Type B pancreatic cell (in vitro differentiated cells): ENCODE measurements at regions not wholly inside any gene's neighbourhood (a gene's known extent, or its start where the extent isn't known, plus 50 kb on each side); places are given as distances from the start of the nearest gene placed in this dataset.

Source experiments
- DNase-seq: peaks from one replicate; pipeline ENCODE4 v3.0.0; 2021; ENCODE audit warnings: mixed read lengths; ENCODE audit not compliant: unreplicated experiment; ENCODE audit errors: extremely low spot score
- H3K27ac Mint-ChIP-seq: 2 replicates; pipeline ENCODE4 v1.8.0; 2021; ENCODE audit warnings: mild to moderate bottlenecking, mixed read lengths
- H3K27me3 Mint-ChIP-seq: 2 replicates; pipeline ENCODE4 v1.8.0; 2021; ENCODE audit warnings: mixed read lengths
- H3K36me3 Mint-ChIP-seq: 2 replicates; pipeline ENCODE4 v1.8.0; 2021; ENCODE audit warnings: mixed read lengths
- H3K4me1 Mint-ChIP-seq: one replicate; pipeline ENCODE4 v1.8.0; 2021; ENCODE audit warnings: mixed read lengths; ENCODE audit not compliant: unreplicated experiment
- H3K4me3 Mint-ChIP-seq: 2 replicates; pipeline ENCODE4 v1.8.0; 2021; ENCODE audit warnings: mild to moderate bottlenecking, mixed read lengths
- H3K9me3 Mint-ChIP-seq: 2 replicates; pipeline ENCODE4 v1.8.0; 2021; ENCODE audit warnings: mixed read lengths
- TF ChIP-seq, protein P1 (sequence below): fragments of 200-600 bp; sonication (generic); conservative IDR thresholded peaks from 2 replicates; pipeline ENCODE4 v1.5.0; 2021; ENCODE audit warnings: antibody characterized with exemption, mild to moderate bottlenecking

DNA sequence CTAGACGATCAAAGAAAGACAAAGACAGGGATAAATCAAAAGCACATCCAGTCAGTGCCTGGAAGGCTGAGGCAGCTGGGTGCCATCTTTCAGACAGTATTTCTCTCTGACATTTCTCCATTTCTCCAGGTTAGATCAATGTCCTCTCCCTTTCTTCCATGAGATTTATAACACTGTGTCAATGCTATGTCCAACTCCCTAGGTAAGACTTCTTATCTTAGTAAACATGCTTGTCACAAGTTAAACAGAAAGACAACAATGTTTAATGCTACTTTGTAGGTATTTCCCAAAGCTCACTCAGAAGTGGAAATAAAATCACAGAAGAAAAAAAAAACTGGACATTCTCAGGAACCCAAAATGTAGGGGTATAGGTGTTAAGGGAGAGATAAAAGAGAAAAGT lies 113.9 kb downstream of the GPR63 start:
- Mint-ChIP-seq H3K4me3 (peak overlapping the region; percentile 46), H3K36me3 (no peaks in the 10 kb centered on the region), H3K4me1 (peaks cover 8% of the 10 kb centered on the region), H3K27me3 (no peaks in the 10 kb centered on the region), H3K27ac (peak overlapping the region; percentile 54), H3K9me3 (no peaks in the 10 kb centered on the region)
- TF ChIP-seq, protein P1, sequence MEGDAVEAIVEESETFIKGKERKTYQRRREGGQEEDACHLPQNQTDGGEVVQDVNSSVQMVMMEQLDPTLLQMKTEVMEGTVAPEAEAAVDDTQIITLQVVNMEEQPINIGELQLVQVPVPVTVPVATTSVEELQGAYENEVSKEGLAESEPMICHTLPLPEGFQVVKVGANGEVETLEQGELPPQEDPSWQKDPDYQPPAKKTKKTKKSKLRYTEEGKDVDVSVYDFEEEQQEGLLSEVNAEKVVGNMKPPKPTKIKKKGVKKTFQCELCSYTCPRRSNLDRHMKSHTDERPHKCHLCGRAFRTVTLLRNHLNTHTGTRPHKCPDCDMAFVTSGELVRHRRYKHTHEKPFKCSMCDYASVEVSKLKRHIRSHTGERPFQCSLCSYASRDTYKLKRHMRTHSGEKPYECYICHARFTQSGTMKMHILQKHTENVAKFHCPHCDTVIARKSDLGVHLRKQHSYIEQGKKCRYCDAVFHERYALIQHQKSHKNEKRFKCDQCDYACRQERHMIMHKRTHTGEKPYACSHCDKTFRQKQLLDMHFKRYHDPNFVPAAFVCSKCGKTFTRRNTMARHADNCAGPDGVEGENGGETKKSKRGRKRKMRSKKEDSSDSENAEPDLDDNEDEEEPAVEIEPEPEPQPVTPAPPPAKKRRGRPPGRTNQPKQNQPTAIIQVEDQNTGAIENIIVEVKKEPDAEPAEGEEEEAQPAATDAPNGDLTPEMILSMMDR = no peak
- no peak for DNase-seq

DNA sequence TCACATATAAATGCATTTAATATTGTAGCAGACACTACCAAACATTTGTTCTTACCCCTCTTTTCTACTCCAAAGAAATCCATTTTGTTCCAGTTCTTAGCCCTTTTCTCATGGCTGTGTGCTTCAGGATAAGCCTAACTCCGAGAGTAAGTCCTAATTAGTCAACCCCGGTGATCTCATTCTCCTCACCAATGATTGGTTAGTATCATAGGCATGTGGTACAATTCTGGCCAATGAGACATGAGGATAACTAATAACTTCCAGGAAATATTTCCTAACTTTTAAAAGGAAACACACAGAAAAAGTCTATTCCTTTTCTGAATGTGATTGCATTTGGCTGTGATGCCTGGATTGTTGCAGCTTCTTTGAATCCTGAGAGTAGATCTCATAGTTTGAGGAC lies 116.0 kb downstream of the GPR63 start:
- Mint-ChIP-seq H3K27me3 (no peaks in the 10 kb centered on the region), H3K4me1 (peaks cover 8% of the 10 kb centered on the region), H3K36me3 (no peaks in the 10 kb centered on the region), H3K4me3 (no peak overlapping the region), H3K27ac (no peak overlapping the region), H3K9me3 (no peaks in the 10 kb centered on the region)
- TF ChIP-seq, protein P1 = no peak
- no peak for DNase-seq

GRCh38 chr6:96716221-96716620 lies 121.1 kb downstream of the GPR63 start:
- Mint-ChIP-seq H3K9me3 (no peaks in the 10 kb centered on the region), H3K27ac (no peak overlapping the region), H3K27me3 (no peaks in the 10 kb centered on the region), H3K36me3 (no peaks in the 10 kb centered on the region), H3K4me3 (no peak overlapping the region), H3K4me1 (no peaks in the 10 kb centered on the region)
- TF ChIP-seq, protein P1 = no peak
- no peak for DNase-seq

- no peak overlapping the region for H3K27ac Mint-ChIP-seq
- H3K27me3 Mint-ChIP-seq = no peaks in the 10 kb centered on the region
- no peaks in the 10 kb centered on the region for H3K9me3 Mint-ChIP-seq
- H3K4me1 Mint-ChIP-seq = no peaks in the 10 kb centered on the region
- H3K4me3 Mint-ChIP-seq = no peak overlapping the region
- DNase-seq = no peak
- no peaks in the 10 kb centered on the region for H3K36me3 Mint-ChIP-seq
- TF ChIP-seq, protein P1 = no peak
These were observed 121.7 kb downstream of the GPR63 start for GRCh38 chr6:96715608-96716007.

- Mint-ChIP-seq H3K4me1 (no peaks in the 10 kb centered on the region), H3K4me3 (no peak overlapping the region), H3K9me3 (no peaks in the 10 kb centered on the region), H3K27me3 (no peaks in the 10 kb centered on the region), H3K27ac (no peak overlapping the region), H3K36me3 (no peaks in the 10 kb centered on the region)
- no peak for DNase-seq
- TF ChIP-seq, protein P1 = no peak
These were observed 132.6 kb downstream of the GPR63 start for GRCh38 chr6:96704713-96705112.

- Mint-ChIP-seq H3K36me3 (no peaks in the 10 kb centered on the region), H3K27ac (no peak overlapping the region), H3K27me3 (no peaks in the 10 kb centered on the region), H3K4me1 (no peaks in the 10 kb centered on the region), H3K4me3 (no peak overlapping the region), H3K9me3 (no peaks in the 10 kb centered on the region)
- TF ChIP-seq, protein P1 = no peak
- no peak for DNase-seq
These were observed 134.7 kb downstream of the GPR63 start for GRCh38 chr6:96702626-96703025.
